Fibroblast of lung (primary cell): ENCODE measurements at regions not wholly inside any gene's neighbourhood (a gene's known extent, or its start where the extent isn't known, plus 50 kb on each side); places are given as distances from the start of the nearest gene placed in this dataset.

Source experiments
- DNase-seq, 2 donors: peaks; one replicate each; pipeline versions ENCODE4 v3.0.0 to v3.0.0-alpha.2; 2010; ENCODE audit warnings: low read depth in 2 of 2
- H2AFZ ChIP-seq: 2 replicates; pipeline ENCODE4 v1.5.1; 2012; ENCODE audit warnings: low read length, control low read depth, inconsistent platforms
- H3K27ac ChIP-seq: 2 replicates; pipeline ENCODE4 v1.5.1; 2011; ENCODE audit warnings: low read length, control low read depth; ENCODE audit not compliant: insufficient read depth
- H3K27me3 ChIP-seq: 2 replicates; pipeline ENCODE4 v1.5.1; 2011; ENCODE audit warnings: mild to moderate bottlenecking, low read length; ENCODE audit not compliant: control insufficient read depth, insufficient read depth
- H3K36me3 ChIP-seq: 2 replicates; pipeline ENCODE4 v1.5.1; 2011; ENCODE audit warnings: low read length; ENCODE audit not compliant: control insufficient read depth, insufficient read depth
- H3K4me1 ChIP-seq: 2 replicates; pipeline ENCODE4 v1.5.1; 2011; ENCODE audit warnings: low read length; ENCODE audit not compliant: control insufficient read depth, insufficient read depth; ENCODE audit errors: extremely low read depth
- H3K4me2 ChIP-seq: 2 replicates; pipeline ENCODE4 v1.5.1; 2011; ENCODE audit warnings: low read length, control low read depth; ENCODE audit not compliant: insufficient read depth; ENCODE audit errors: extremely low read depth
- H3K4me3 ChIP-seq, 4 experiments: fragments of 200-600 bp in 1 of 4; sonication (generic) in 1 of 4; replicated peaks in 1 of 4; 2 replicates each; pipeline ENCODE4 v1.5.1; 2011 to 2016; ENCODE audit warnings: low read length in 4 of 4, low read depth in 3 of 4, mild to moderate bottlenecking in 3 of 4, control low read depth in 2 of 4, inconsistent platforms in 1 of 4, mixed read lengths in 1 of 4; ENCODE audit not compliant: insufficient read depth in 1 of 4; ENCODE audit errors: control extremely low read depth in 1 of 4
- H3K79me2 ChIP-seq: 2 replicates; pipeline ENCODE4 v1.5.1; 2012; ENCODE audit warnings: mild to moderate bottlenecking, low read length, inconsistent platforms; ENCODE audit not compliant: control insufficient read depth, insufficient read depth
- H3K9ac ChIP-seq: 2 replicates; pipeline ENCODE4 v1.5.1; 2011; ENCODE audit warnings: mild to moderate bottlenecking, low read length, control low read depth; ENCODE audit not compliant: insufficient read depth
- H3K9me3 ChIP-seq: 2 replicates; pipeline ENCODE4 v1.5.1; 2012; ENCODE audit warnings: low read depth, low read length; ENCODE audit not compliant: control insufficient read depth, insufficient read depth
- H4K20me1 ChIP-seq: 2 replicates; pipeline ENCODE4 v1.5.1; 2011; ENCODE audit warnings: low read length; ENCODE audit not compliant: control insufficient read depth, insufficient read depth; ENCODE audit errors: extremely low read depth
- CTCF ChIP-seq, 2 donors: IDR thresholded peaks in 1 of 2; conservative IDR thresholded peaks in 1 of 2; 1 replicate in 1 of 2; 2 replicates in 1 of 2; pipeline ENCODE4 v1.5.1; 2011 to 2012; ENCODE audit warnings: low read length in 2 of 2, control low read depth in 1 of 2, inconsistent platforms in 1 of 2, low read depth in 1 of 2, mild to moderate bottlenecking in 1 of 2
- EZH2 ChIP-seq: IDR thresholded peaks from 2 replicates; pipeline ENCODE4 v1.5.1; 2012; ENCODE audit warnings: low read length, control low read depth, mild to moderate bottlenecking; ENCODE audit errors: missing control alignments

GRCh38 chr4:13678186-13678924 lies 50.8 kb upstream of the BOD1L1 start:
- no peaks in the 10 kb centered on the region for H3K36me3 ChIP-seq
- no peaks in the 10 kb centered on the region for H3K4me1 ChIP-seq
- H3K9me3 ChIP-seq: no peaks in the 10 kb centered on the region
- no peak overlapping the region for H3K9ac ChIP-seq
- no peak overlapping the region for H2AFZ ChIP-seq
- TF ChIP-seq CTCF (conservative IDR thresholded peaks at IDR 0.05 in 1 of 2, IDR thresholded peaks at IDR 0.05 in 1 of 2; ENCODE audit: low read depth in 1 of 2, low read length in 2 of 2): no peak
- TF ChIP-seq EZH2: no peak
- peak in 1 of 2 donors; percentile 50 for DNase-seq
- no peak overlapping the region for H3K4me3 ChIP-seq
- H3K27ac ChIP-seq: no peak overlapping the region
- H4K20me1 ChIP-seq: no peaks in the 10 kb centered on the region
- no peaks in the 10 kb centered on the region for H3K27me3 ChIP-seq
- no peaks in the 10 kb centered on the region for H3K79me2 ChIP-seq
- H3K4me2 ChIP-seq: no peak overlapping the region

GRCh38 chr4:13681570-13681969 lies 54.0 kb upstream of the BOD1L1 start:
- H3K36me3 ChIP-seq: no peaks in the 10 kb centered on the region
- no peak overlapping the region for H3K27ac ChIP-seq
- H3K4me3 ChIP-seq: no peak overlapping the region
- H3K4me2 ChIP-seq: no peak overlapping the region
- DNase-seq: no peak
- no peaks in the 10 kb centered on the region for H3K27me3 ChIP-seq
- H3K9me3 ChIP-seq: no peaks in the 10 kb centered on the region
- no peak overlapping the region for H2AFZ ChIP-seq
- no peaks in the 10 kb centered on the region for H3K79me2 ChIP-seq
- H3K9ac ChIP-seq: no peak overlapping the region
- H4K20me1 ChIP-seq: no peaks in the 10 kb centered on the region
- TF ChIP-seq EZH2: no peak
- no peak for TF ChIP-seq CTCF (conservative IDR thresholded peaks at IDR 0.05 in 1 of 2, IDR thresholded peaks at IDR 0.05 in 1 of 2; ENCODE audit: low read depth in 1 of 2, low read length in 2 of 2)
- H3K4me1 ChIP-seq: no peaks in the 10 kb centered on the region

- Histone ChIP-seq H2AFZ (no peak overlapping the region), H3K79me2 (no peaks in the 10 kb centered on the region), H3K4me1 (no peaks in the 10 kb centered on the region), H3K36me3 (no peaks in the 10 kb centered on the region), H3K9me3 (no peaks in the 10 kb centered on the region), H3K27me3 (no peaks in the 10 kb centered on the region), H3K4me3 (no peak overlapping the region), H3K9ac (no peak overlapping the region), H4K20me1 (no peaks in the 10 kb centered on the region), H3K27ac (no peak overlapping the region), H3K4me2 (no peak overlapping the region)
- DNase-seq: no peak
- TF ChIP-seq CTCF (conservative IDR thresholded peaks at IDR 0.05 in 1 of 2, IDR thresholded peaks at IDR 0.05 in 1 of 2; ENCODE audit: low read depth in 1 of 2, low read length in 2 of 2) (no peak), EZH2 (no peak)
These were observed 66.7 kb upstream of the BOD1L1 start for GRCh38 chr4:13694256-13694655.
